K562 (cell line): ENCODE measurements at regions not wholly inside any gene's neighbourhood (a gene's known extent, or its start where the extent isn't known, plus 50 kb on each side); places are given as distances from the start of the nearest gene placed in this dataset.

Source experiments
- ATAC-seq: fragments of 200-7000 bp; cut with Tn5 transposase; 3 replicates; pipeline ENCODE4 v1.9.1; 2020; ENCODE audit warnings: moderate library complexity
- BruUV-seq: library from RNA; stranded (reverse); fragments of 400-500 nt; replicated peaks from 2 replicates; lab custom pipeline; 2021; lab: Mats Ljungman, UMichigan
- CTCF ChIA-PET: fragments of 300-600 bp; formaldehyde crosslinking; extraction: SDS; loops from one replicate; lab custom pipeline; 2021; ENCODE audit warnings: low intra/inter-chr PET ratio; lab: Yijun Ruan, JAX
- POLR2A ChIA-PET: fragments of 300-600, 350-650 bp; sonication (Branson Sonifier 250); formaldehyde crosslinking; extraction: SDS; loops from one replicate; lab custom pipeline; 2021; ENCODE audit warnings: antibody characterized with exemption, inconsistent platforms; lab: Yijun Ruan, JAX
- DNase-seq, 4 experiments: peaks; one replicate each; pipeline versions ENCODE4 v3.0.0 to v3.0.0-alpha.2; 2011 to 2018; ENCODE audit warnings: low spot score in 3 of 4, mixed read lengths in 3 of 4; ENCODE audit errors: extremely low read depth in 1 of 4
- FAIRE-seq: peaks from 2 replicates; lab custom pipeline; 2011; peaks lifted over from hg19 to GRCh38; lab: Jason Lieb, UNC
- H2AFZ ChIP-seq: 2 replicates; pipeline ENCODE4 v1.6.0; 2011; ENCODE audit warnings: low read depth, low read length, control low read depth, inconsistent platforms
- H3K27ac ChIP-seq: fragments of 200-600 bp; 3 replicates; pipeline ENCODE4 v1.8.0; 2011; ENCODE audit warnings: low read depth, mild to moderate bottlenecking, control low read depth, inconsistent platforms, low read length, moderate library complexity, mixed read lengths; ENCODE audit errors: extremely low read depth
- H3K27me3 ChIP-seq, 2 experiments: fragments of 300-600 bp in 1 of 2; 2 replicates in 1 of 2; 3 replicates in 1 of 2; pipeline versions ENCODE4 v1.6.0 to v1.8.0; 2011; ENCODE audit warnings: inconsistent platforms in 2 of 2, low read length in 2 of 2, mild to moderate bottlenecking in 1 of 2, mixed read lengths in 1 of 2, moderate library complexity in 1 of 2; ENCODE audit not compliant: control insufficient read depth in 2 of 2, insufficient read depth in 2 of 2
- H3K36me3 ChIP-seq: fragments of 300-600 bp; 3 replicates; pipeline ENCODE4 v1.8.0; 2011; ENCODE audit warnings: mild to moderate bottlenecking, low read length, inconsistent platforms; ENCODE audit not compliant: control insufficient read depth, insufficient read depth
- H3K4me1 ChIP-seq, 2 experiments: fragments of 200-600 bp in 1 of 2; replicated peaks in 1 of 2; 2 replicates in 1 of 2; 3 replicates in 1 of 2; pipeline versions ENCODE4 v1.5.1 to v1.8.0; 2011; ENCODE audit warnings: inconsistent platforms in 2 of 2, low read length in 2 of 2, mild to moderate bottlenecking in 1 of 2, mixed read lengths in 1 of 2, moderate library complexity in 1 of 2; ENCODE audit not compliant: control insufficient read depth in 2 of 2, insufficient read depth in 2 of 2
- H3K4me2 ChIP-seq: 2 replicates; pipeline ENCODE4 v1.6.1; 2011; ENCODE audit warnings: low read length, control low read depth, inconsistent platforms, mixed read lengths; ENCODE audit not compliant: insufficient read depth
- H3K4me3 ChIP-seq: fragments of 200-600 bp; sonication (generic), shearing (Covaris generic); 2 replicates; pipeline ENCODE4 v1.5.1; 2016; ENCODE audit warnings: control low read depth, inconsistent platforms
- H3K79me2 ChIP-seq: fragments of 200-600 bp; 3 replicates; pipeline ENCODE4 v1.8.0; 2011; ENCODE audit warnings: low read length, inconsistent platforms; ENCODE audit not compliant: control insufficient read depth, insufficient read depth
- H3K9ac ChIP-seq, 2 experiments: 2 replicates each; pipeline versions ENCODE4 v1.6.0 to v1.6.1; 2011; ENCODE audit warnings: low read depth in 2 of 2, low read length in 2 of 2, control low read depth in 1 of 2, inconsistent platforms in 1 of 2, mild to moderate bottlenecking in 1 of 2, mixed read lengths in 1 of 2; ENCODE audit not compliant: insufficient read depth in 1 of 2
- H3K9me1 ChIP-seq: one replicate; pipeline ENCODE4 v1.6.0; 2011; ENCODE audit warnings: inconsistent platforms, mild to moderate bottlenecking, low read length, moderate library complexity; ENCODE audit not compliant: control insufficient read depth, insufficient read depth
- H3K9me3 ChIP-seq: replicated peaks from 2 replicates; pipeline ENCODE4 v1.5.1; 2011; ENCODE audit warnings: low read depth, low read length, inconsistent platforms; ENCODE audit not compliant: control insufficient read depth, insufficient read depth
- H4K20me1 ChIP-seq: replicated peaks from 2 replicates; pipeline ENCODE4 v1.6.1; 2011; ENCODE audit warnings: low read length, inconsistent platforms, mixed read lengths; ENCODE audit not compliant: control insufficient read depth, insufficient read depth
- BRCA1 ChIP-seq, 2 experiments: fragments of 450-650 bp in 1 of 2; sonication (generic) in 1 of 2; formaldehyde crosslinking in 1 of 2; IDR thresholded peaks; 2 replicates each; pipeline versions ENCODE4 v1.5.0 to v1.6.1; 2017 to 2020; ENCODE audit warnings: mild to moderate bottlenecking in 1 of 2, missing genetic modification reagents in 1 of 2
- HBP1 ChIP-seq: fragments of 450-650 bp; formaldehyde crosslinking; IDR thresholded peaks from 2 replicates; pipeline ENCODE4 v1.4.0; 2022; ENCODE audit warnings: missing genetic modification characterization
- MLLT1 ChIP-seq, 2 experiments: fragments of 450-650 bp; IDR thresholded peaks; 2 replicates each; pipeline ENCODE4 v1.6.1; 2016
- NFXL1 ChIP-seq: fragments of 450-650 bp; formaldehyde crosslinking; IDR thresholded peaks from 2 replicates; pipeline ENCODE4 v1.4.0; 2021; ENCODE audit warnings: mild to moderate bottlenecking
- PKNOX1 ChIP-seq: fragments of 450-650 bp; IDR thresholded peaks from 2 replicates; pipeline ENCODE4 v1.6.1; 2016
- POLR2H ChIP-seq: IDR thresholded peaks from 2 replicates; pipeline ENCODE4 v1.6.1; 2016; ENCODE audit warnings: missing genetic modification characterization, low read depth, mild to moderate bottlenecking, control low read depth, missing compliant biosample characterization, moderate library complexity
- SREBF2 ChIP-seq: sonication (generic); formaldehyde crosslinking; IDR thresholded peaks from 2 replicates; pipeline ENCODE4 v1.4.0; 2020; ENCODE audit warnings: mild to moderate bottlenecking, missing genetic modification reagents
- TOE1 ChIP-seq, 2 experiments: fragments of 450-650 bp in 1 of 2; sonication (generic) in 1 of 2; formaldehyde crosslinking in 1 of 2; IDR thresholded peaks; 2 replicates each; pipeline versions ENCODE4 v1.7.1 to v1.8.0; 2016 to 2022; ENCODE audit warnings: borderline replicate concordance in 2 of 2, mild to moderate bottlenecking in 2 of 2, antibody characterized with exemption in 1 of 2, inconsistent platforms in 1 of 2, low read depth in 1 of 2, missing genetic modification reagents in 1 of 2, moderate library complexity in 1 of 2
- TRIM25 ChIP-seq: fragments of 450-650 bp; IDR thresholded peaks from 2 replicates; pipeline ENCODE4 v1.7.0; 2016; ENCODE audit warnings: borderline replicate concordance
- ZFP91 ChIP-seq: sonication (generic); formaldehyde crosslinking; IDR thresholded peaks from 2 replicates; pipeline ENCODE4 v1.8.0; 2022; ENCODE audit warnings: mild to moderate bottlenecking, missing genetic modification reagents
- ZNF561 ChIP-seq: fragments of 450-650 bp; formaldehyde crosslinking; conservative IDR thresholded peaks from 2 replicates; pipeline ENCODE4 v1.4.0; 2020; ENCODE audit warnings: mild to moderate bottlenecking, moderate library complexity
- ZNF79 ChIP-seq: fragments of 250-450 bp; sonication (Bioruptor Pico); IDR thresholded peaks from 2 replicates; pipeline ENCODE4 v1.4.0; 2020; ENCODE audit warnings: low read depth, mild to moderate bottlenecking, moderate library complexity
- WGBS: fragments of 100-300 bp; shearing (Covaris generic); methylation state at CpG from one replicate; pipeline ENCODE4 v1.1.6; 2016; ENCODE audit warnings: low coverage, mixed read lengths; ENCODE audit not compliant: insufficient coverage; ENCODE audit errors: missing lambda C conversion rate; 5-methylcytosine and 5-hydroxymethylcytosine counted together
- in situ Hi-C: fragments of 300-500 bp; cut with MboI; formaldehyde crosslinking; loops from 4 replicates; pipeline ENCODE4 v1.15.0; 2018; ENCODE audit warnings: inconsistent platforms, mixed read lengths
- intact Hi-C: fragments of 100-400 bp; cut with micrococcal nuclease; formaldehyde crosslinking; loops from 2 replicates; pipeline ENCODE4 v1.14.2; 2022

GRCh38 chr20:60203451-60203850, 245.2 kb downstream of the CDH26 start:
- 0% methylated on average over 3 of the region's 6 CpGs for WGBS
- TF ChIP-seq POLR2H (tag), result no peak
- no peak for TF ChIP-seq ZNF561 (CRISPR knock-in tag)
- TF ChIP-seq TOE1 (IDR thresholded peaks at IDR 0.05; ENCODE audit: borderline replicate concordance), result no peak
- TF ChIP-seq TOE1 (CRISPR knock-in tag; IDR thresholded peaks at IDR 0.05; ENCODE audit: borderline replicate concordance, low read depth), result no peak
- no peak for TF ChIP-seq MLLT1 (IDR thresholded peaks at IDR 0.05)
- TF ChIP-seq PKNOX1, result no peak
- no peak for TF ChIP-seq SREBF2 (CRISPR knock-in tag)
- no peak for TF ChIP-seq ZFP91 (CRISPR knock-in tag)
- no peak for TF ChIP-seq BRCA1 (IDR thresholded peaks at IDR 0.05)
- no peak for TF ChIP-seq BRCA1 (CRISPR knock-in tag; IDR thresholded peaks at IDR 0.05)
- TF ChIP-seq HBP1 (CRISPR knock-in tag), result no peak
- TF ChIP-seq ZNF79, result no peak
- TF ChIP-seq NFXL1, result no peak
- TF ChIP-seq TRIM25, result no peak
- TF ChIP-seq, all 486 proteins: peak for 0
- CTCF ChIA-PET, result no interaction called here
- Histone ChIP-seq H3K36me3 (no peaks in the 10 kb centered on the region), H3K27ac (no peak overlapping the region), H2AFZ (no peak overlapping the region), H3K79me2 (no peaks in the 10 kb centered on the region), H3K4me2 (no peak overlapping the region), H3K9ac (no peak overlapping the region), H3K4me3 (no peak overlapping the region), H3K9me1 (no peaks in the 10 kb centered on the region), H3K27me3 (no peaks in the 10 kb centered on the region), H4K20me1 (no peaks in the 10 kb centered on the region), H3K4me1 (no peaks in the 10 kb centered on the region), H3K9me3 (no peaks in the 10 kb centered on the region)
- in situ Hi-C loops, result loop anchor here (25.0 kb wide), 1 partner anchor 1684 kb away; no protein-coding TSS in a partner anchor
- POLR2A ChIA-PET, result interaction anchor here (1.1 kb wide), 1 partner anchor 133 kb away, joined by 4 read pairs; no protein-coding TSS in a partner anchor
- ATAC-seq (no peak), DNase-seq (no peak), FAIRE-seq (no peak)
- no TSS peak for BruUV-seq
- intact Hi-C loops, result no loop called here
